A549 (cell line): ENCODE measurements at regions not wholly inside any gene's neighbourhood (a gene's known extent, or its start where the extent isn't known, plus 50 kb on each side); places are given as distances from the start of the nearest gene placed in this dataset.

ENCODE experiments used
- BHLHE40 ChIP-seq: IDR thresholded peaks from 2 replicates; pipeline ENCODE4 v1.6.1; 2012; ENCODE audit warnings: low read depth, low read length, inconsistent platforms
- CEBPB ChIP-seq, 2 experiments: fragments of >200 bp in 1 of 2; sonication (Bioruptor Twin) in 1 of 2; formaldehyde crosslinking in 1 of 2; IDR thresholded peaks; 2 replicates each; pipeline ENCODE4 v1.6.1; 2012 to 2016
- EHF ChIP-seq: fragments of 250-450 bp; sonication (Bioruptor Pico); IDR thresholded peaks from 2 replicates; pipeline ENCODE4 v1.5.0; 2020; ENCODE audit warnings: mild to moderate bottlenecking
- EP300 ChIP-seq, 2 experiments: fragments of >200 bp; sonication (Bioruptor Twin); formaldehyde crosslinking; IDR thresholded peaks; 2 replicates in 1 of 2; 3 replicates in 1 of 2; pipeline ENCODE4 v1.6.1; 2016 to 2017
- ESRRA ChIP-seq: fragments of 150-350 bp; IDR thresholded peaks from 2 replicates; pipeline ENCODE4 v1.6.1; 2014; ENCODE audit warnings: mild to moderate bottlenecking, low read length, borderline replicate concordance
- FOSL2 ChIP-seq, 2 experiments: fragments of 450-650 bp in 1 of 2; fragments of >200 bp in 1 of 2; sonication (Bioruptor Twin) in 1 of 2; formaldehyde crosslinking; IDR thresholded peaks; 2 replicates each; pipeline versions ENCODE4 v1.5.0 to v1.6.1; 2016 to 2020; ENCODE audit warnings: mild to moderate bottlenecking in 1 of 2, moderate library complexity in 1 of 2
- KDM5A ChIP-seq: fragments of 200-600 bp; sonication (generic); IDR thresholded peaks from 2 replicates; pipeline ENCODE4 v1.6.1; 2016; ENCODE audit warnings: antibody characterized with exemption, mild to moderate bottlenecking
- POLR2A ChIP-seq: IDR thresholded peaks from 2 replicates; pipeline ENCODE4 v1.6.1; 2012; ENCODE audit warnings: mild to moderate bottlenecking, low read length
- POLR2AphosphoS2 ChIP-seq: conservative IDR thresholded peaks from 2 replicates; pipeline ENCODE4 v1.6.1; 2012; ENCODE audit warnings: low read length, improper control_type of control experiment, inconsistent platforms
- RCOR1 ChIP-seq: fragments of 150-350 bp; IDR thresholded peaks from 2 replicates; pipeline ENCODE4 v1.6.1; 2014; ENCODE audit warnings: antibody characterized with exemption, low read length, low read depth
- TF ChIP-seq, protein P1 (sequence below): fragments of >200 bp; sonication (Bioruptor Twin); formaldehyde crosslinking; IDR thresholded peaks from 3 replicates; pipeline ENCODE4 v1.5.1; 2016
- TF ChIP-seq, protein P2 (sequence below): fragments of 450-650 bp; IDR thresholded peaks from 2 replicates; pipeline ENCODE4 v1.6.1; 2014; ENCODE audit warnings: antibody characterized with exemption
- TF ChIP-seq, protein P3 (sequence below): IDR thresholded peaks from 2 replicates; pipeline ENCODE4 v1.6.1; 2012

DNA sequence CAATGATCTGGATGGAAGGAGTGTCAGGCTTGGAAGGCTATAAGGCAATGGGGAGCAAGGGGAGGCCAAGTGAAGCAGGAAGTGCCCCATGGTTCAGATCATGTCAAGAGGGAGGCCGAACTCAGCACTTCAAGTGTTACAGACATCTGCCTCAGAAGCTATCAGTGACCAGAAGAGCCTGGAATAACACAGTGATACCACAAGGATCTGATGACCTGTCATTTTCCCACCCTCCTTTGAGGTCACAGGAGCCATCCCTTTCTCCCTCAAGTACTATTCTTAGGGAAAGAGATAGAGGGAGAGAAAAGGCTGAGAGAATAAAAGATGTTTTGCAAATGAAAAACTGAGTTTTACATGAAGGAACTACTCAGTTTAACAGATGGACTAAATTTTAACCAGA lies 454.8 kb downstream of the CSNK1G3 start:
- TF ChIP-seq POLR2A (no peak), ESRRA (no peak), POLR2AphosphoS2 (no peak), EP300 (IDR thresholded peaks at IDR 0.05) (no peak), KDM5A (no peak), EHF (no peak), FOSL2 (IDR thresholded peaks at IDR 0.05) (no peak), FOSL2 (CRISPR knock-in tag; IDR thresholded peaks at IDR 0.05) (no peak), BHLHE40 (no peak), CEBPB (IDR thresholded peaks at IDR 0.05) (no peak), RCOR1 (no peak)
- TF ChIP-seq, protein P1, sequence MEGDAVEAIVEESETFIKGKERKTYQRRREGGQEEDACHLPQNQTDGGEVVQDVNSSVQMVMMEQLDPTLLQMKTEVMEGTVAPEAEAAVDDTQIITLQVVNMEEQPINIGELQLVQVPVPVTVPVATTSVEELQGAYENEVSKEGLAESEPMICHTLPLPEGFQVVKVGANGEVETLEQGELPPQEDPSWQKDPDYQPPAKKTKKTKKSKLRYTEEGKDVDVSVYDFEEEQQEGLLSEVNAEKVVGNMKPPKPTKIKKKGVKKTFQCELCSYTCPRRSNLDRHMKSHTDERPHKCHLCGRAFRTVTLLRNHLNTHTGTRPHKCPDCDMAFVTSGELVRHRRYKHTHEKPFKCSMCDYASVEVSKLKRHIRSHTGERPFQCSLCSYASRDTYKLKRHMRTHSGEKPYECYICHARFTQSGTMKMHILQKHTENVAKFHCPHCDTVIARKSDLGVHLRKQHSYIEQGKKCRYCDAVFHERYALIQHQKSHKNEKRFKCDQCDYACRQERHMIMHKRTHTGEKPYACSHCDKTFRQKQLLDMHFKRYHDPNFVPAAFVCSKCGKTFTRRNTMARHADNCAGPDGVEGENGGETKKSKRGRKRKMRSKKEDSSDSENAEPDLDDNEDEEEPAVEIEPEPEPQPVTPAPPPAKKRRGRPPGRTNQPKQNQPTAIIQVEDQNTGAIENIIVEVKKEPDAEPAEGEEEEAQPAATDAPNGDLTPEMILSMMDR: no peak
- TF ChIP-seq, protein P2, sequence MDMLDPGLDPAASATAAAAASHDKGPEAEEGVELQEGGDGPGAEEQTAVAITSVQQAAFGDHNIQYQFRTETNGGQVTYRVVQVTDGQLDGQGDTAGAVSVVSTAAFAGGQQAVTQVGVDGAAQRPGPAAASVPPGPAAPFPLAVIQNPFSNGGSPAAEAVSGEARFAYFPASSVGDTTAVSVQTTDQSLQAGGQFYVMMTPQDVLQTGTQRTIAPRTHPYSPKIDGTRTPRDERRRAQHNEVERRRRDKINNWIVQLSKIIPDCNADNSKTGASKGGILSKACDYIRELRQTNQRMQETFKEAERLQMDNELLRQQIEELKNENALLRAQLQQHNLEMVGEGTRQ: no peak
- TF ChIP-seq, protein P3, sequence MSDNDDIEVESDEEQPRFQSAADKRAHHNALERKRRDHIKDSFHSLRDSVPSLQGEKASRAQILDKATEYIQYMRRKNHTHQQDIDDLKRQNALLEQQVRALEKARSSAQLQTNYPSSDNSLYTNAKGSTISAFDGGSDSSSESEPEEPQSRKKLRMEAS: no peak
